Neural progenitor cell (in vitro differentiated cells): ENCODE measurements at regions not wholly inside any gene's neighbourhood (a gene's known extent, or its start where the extent isn't known, plus 50 kb on each side); places are given as distances from the start of the nearest gene placed in this dataset.

ENCODE experiments used
- DNase-seq: peaks from one replicate; pipeline ENCODE4 v3.0.0-alpha.2; 2016; ENCODE audit warnings: low spot score
- H2AFZ ChIP-seq: fragments of 200-600 bp; sonication (generic); replicated peaks from 2 replicates; pipeline ENCODE4 v1.6.1; 2016; ENCODE audit warnings: antibody characterized with exemption
- H3F3A ChIP-seq: fragments of 200-600 bp; sonication (generic); 2 replicates; pipeline ENCODE4 v1.6.1; 2016; ENCODE audit warnings: antibody characterized with exemption, low read depth
- H3K27ac ChIP-seq: fragments of 200-600 bp; sonication (generic); 2 replicates; pipeline ENCODE4 v1.5.1; 2016; ENCODE audit warnings: mild to moderate bottlenecking
- H3K27me3 ChIP-seq: fragments of 200-600 bp; sonication (generic); 2 replicates; pipeline ENCODE4 v1.6.1; 2016; ENCODE audit warnings: mild to moderate bottlenecking, moderate library complexity
- H3K36me3 ChIP-seq: fragments of 200-600 bp; sonication (generic); 2 replicates; pipeline ENCODE4 v1.5.1; 2016
- H3K4me1 ChIP-seq: fragments of 200-600 bp; sonication (generic); 2 replicates; pipeline ENCODE4 v1.6.1; 2016; ENCODE audit warnings: mixed run types
- H3K4me2 ChIP-seq: fragments of 200-600 bp; sonication (generic); 2 replicates; pipeline ENCODE4 v1.6.1; 2016
- H3K4me3 ChIP-seq: fragments of 200-600 bp; sonication (generic); 2 replicates; pipeline ENCODE4 v1.5.1; 2016
- H3K79me2 ChIP-seq: fragments of 200-600 bp; sonication (generic); 2 replicates; pipeline ENCODE4 v1.6.1; 2016; ENCODE audit warnings: low read depth
- H3K9ac ChIP-seq: fragments of 200-600 bp; sonication (generic); 2 replicates; pipeline ENCODE4 v1.6.1; 2016
- H3K9me3 ChIP-seq: fragments of 200-600 bp; sonication (generic); 2 replicates; pipeline ENCODE4 v1.5.1; 2016; ENCODE audit warnings: low read depth
- H4K20me1 ChIP-seq: fragments of 200-600 bp; sonication (generic); 2 replicates; pipeline ENCODE4 v1.6.1; 2016; ENCODE audit warnings: low read depth
- H3K27ac Mint-ChIP-seq: 3 replicates; pipeline ENCODE4 v1.8.0; 2021; ENCODE audit warnings: mixed read lengths
- H3K27me3 Mint-ChIP-seq: 2 replicates; pipeline ENCODE4 v1.8.0; 2022; ENCODE audit warnings: low read depth, mild to moderate bottlenecking, inconsistent platforms, moderate library complexity, mixed read lengths; ENCODE audit not compliant: insufficient read depth
- H3K36me3 Mint-ChIP-seq: 3 replicates; pipeline ENCODE4 v1.8.0; 2021; ENCODE audit warnings: mixed read lengths
- H3K4me1 Mint-ChIP-seq: 3 replicates; pipeline ENCODE4 v1.8.0; 2021; ENCODE audit warnings: mixed read lengths
- H3K4me3 Mint-ChIP-seq: 3 replicates; pipeline ENCODE4 v1.8.0; 2021; ENCODE audit warnings: mild to moderate bottlenecking, moderate library complexity, mixed read lengths
- H3K9me3 Mint-ChIP-seq: 3 replicates; pipeline ENCODE4 v1.8.0; 2020; ENCODE audit warnings: mixed read lengths
- CTCF ChIP-seq: fragments of 200-600 bp; sonication (generic); IDR thresholded peaks from 2 replicates; pipeline ENCODE4 v1.5.1; 2017; ENCODE audit warnings: antibody characterized with exemption, mild to moderate bottlenecking
- EZH2 ChIP-seq: fragments of 200-600 bp; sonication (generic); IDR thresholded peaks from 2 replicates; pipeline ENCODE4 v1.6.1; 2017; ENCODE audit warnings: antibody characterized with exemption, mild to moderate bottlenecking, moderate library complexity
- EZH2phosphoT487 ChIP-seq: fragments of 200-600 bp; sonication (generic); IDR thresholded peaks from 2 replicates; pipeline ENCODE4 v1.6.1; 2017; ENCODE audit warnings: antibody characterized with exemption

DNA sequence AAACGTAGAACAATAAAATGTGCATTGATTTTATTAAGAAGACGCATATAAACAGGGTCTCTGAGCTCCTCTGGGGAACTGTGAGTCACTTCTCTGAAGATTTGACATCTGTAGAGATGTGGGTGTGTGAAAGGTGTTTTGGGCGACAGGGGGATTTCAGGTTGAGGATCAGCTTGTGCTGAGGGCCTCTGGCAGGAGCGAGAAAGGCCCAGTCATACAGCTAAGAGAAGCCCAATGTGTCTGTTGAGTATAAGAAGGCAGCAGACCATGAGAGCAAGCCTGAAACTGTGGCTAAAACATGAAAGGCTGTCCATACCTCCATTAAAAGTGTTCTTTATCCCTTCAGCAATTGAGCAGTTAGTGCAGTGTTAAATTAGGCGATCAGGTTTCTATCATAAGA is 406.5 kb upstream of the MON1B start:
- no peak overlapping the region for H3K4me3 ChIP-seq
- no peaks in the 10 kb centered on the region for H3K4me1 ChIP-seq
- H3K4me2 ChIP-seq: no peak overlapping the region
- no peaks in the 10 kb centered on the region for H4K20me1 ChIP-seq
- no peak overlapping the region for H2AFZ ChIP-seq
- no peaks in the 10 kb centered on the region for H3K79me2 ChIP-seq
- Mint-ChIP-seq H3K27me3 (no peaks in the 10 kb centered on the region), H3K4me3 (no peak overlapping the region), H3K27ac (no peak overlapping the region), H3K36me3 (no peaks in the 10 kb centered on the region), H3K4me1 (no peaks in the 10 kb centered on the region), H3K9me3 (no peaks in the 10 kb centered on the region)
- no peaks in the 10 kb centered on the region for H3F3A ChIP-seq
- no peak overlapping the region for H3K9ac ChIP-seq
- TF ChIP-seq CTCF: no peak
- TF ChIP-seq EZH2: no peak
- TF ChIP-seq EZH2phosphoT487: no peak
- no peaks in the 10 kb centered on the region for H3K36me3 ChIP-seq
- no peak overlapping the region for H3K27ac ChIP-seq
- H3K27me3 ChIP-seq: no peaks in the 10 kb centered on the region
- DNase-seq: no peak
- no peaks in the 10 kb centered on the region for H3K9me3 ChIP-seq

- no peaks in the 10 kb centered on the region for H3K36me3 Mint-ChIP-seq
- no peak overlapping the region for H3K27ac Mint-ChIP-seq
- Histone ChIP-seq H3K27ac (no peak overlapping the region), H4K20me1 (no peaks in the 10 kb centered on the region), H3K27me3 (no peaks in the 10 kb centered on the region), H3K4me1 (no peaks in the 10 kb centered on the region), H3K4me2 (no peak overlapping the region), H3F3A (no peaks in the 10 kb centered on the region), H3K9ac (no peak overlapping the region), H3K4me3 (no peak overlapping the region), H3K36me3 (no peaks in the 10 kb centered on the region), H3K79me2 (no peaks in the 10 kb centered on the region), H2AFZ (no peak overlapping the region), H3K9me3 (no peaks in the 10 kb centered on the region)
- DNase-seq: no peak
- H3K4me1 Mint-ChIP-seq: no peaks in the 10 kb centered on the region
- TF ChIP-seq CTCF (no peak), EZH2phosphoT487 (no peak), EZH2 (no peak)
- no peaks in the 10 kb centered on the region for H3K27me3 Mint-ChIP-seq
- H3K4me3 Mint-ChIP-seq: no peak overlapping the region
- no peaks in the 10 kb centered on the region for H3K9me3 Mint-ChIP-seq
These were observed 403.6 kb upstream of the MON1B start for GRCh38 chr16:76787394-76787793.

GRCh38 chr16:76791151-76791550 is 399.8 kb upstream of the MON1B start:
- no peaks in the 10 kb centered on the region for H3K27me3 ChIP-seq
- H3K4me1 ChIP-seq: peaks cover 14% of the 10 kb centered on the region
- H2AFZ ChIP-seq: no peak overlapping the region
- Mint-ChIP-seq H3K36me3 (no peaks in the 10 kb centered on the region), H3K27me3 (no peaks in the 10 kb centered on the region), H3K4me1 (no peaks in the 10 kb centered on the region), H3K9me3 (no peaks in the 10 kb centered on the region), H3K4me3 (no peak overlapping the region), H3K27ac (no peak overlapping the region)
- TF ChIP-seq EZH2phosphoT487: no peak
- no peak for TF ChIP-seq EZH2
- no peak for TF ChIP-seq CTCF
- H3K4me2 ChIP-seq: no peak overlapping the region
- H3K79me2 ChIP-seq: no peaks in the 10 kb centered on the region
- no peak for DNase-seq
- H4K20me1 ChIP-seq: no peaks in the 10 kb centered on the region
- no peak overlapping the region for H3K27ac ChIP-seq
- H3K36me3 ChIP-seq: no peaks in the 10 kb centered on the region
- H3K9ac ChIP-seq: no peak overlapping the region
- H3F3A ChIP-seq: no peaks in the 10 kb centered on the region
- no peak overlapping the region for H3K4me3 ChIP-seq
- H3K9me3 ChIP-seq: no peaks in the 10 kb centered on the region

DNA sequence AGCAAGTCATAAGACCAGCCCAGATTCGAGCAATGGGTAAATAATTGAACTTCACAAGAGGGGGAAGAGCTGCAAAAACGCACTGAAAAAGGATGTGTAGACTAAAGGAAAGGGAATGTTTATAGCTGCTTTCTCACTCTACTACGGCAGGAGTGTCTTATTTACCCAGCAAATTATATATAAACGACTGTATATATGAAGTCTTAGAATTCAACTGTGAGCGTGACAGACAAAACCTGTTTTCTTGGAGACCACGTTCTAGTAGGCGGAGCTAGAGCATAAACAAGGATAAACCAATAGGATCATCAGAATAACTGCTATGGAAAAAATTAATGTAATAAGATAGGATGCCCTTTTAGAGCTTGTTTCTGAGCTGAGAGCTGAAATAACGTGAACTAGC is 394.6 kb upstream of the MON1B start:
- Histone ChIP-seq H3K27me3 (no peaks in the 10 kb centered on the region), H3K9ac (no peak overlapping the region), H3K4me3 (no peak overlapping the region), H3K27ac (no peak overlapping the region), H3K79me2 (no peaks in the 10 kb centered on the region), H3K4me2 (peak overlapping the region; percentile 22), H3K36me3 (no peaks in the 10 kb centered on the region), H3F3A (no peaks in the 10 kb centered on the region), H3K9me3 (no peaks in the 10 kb centered on the region), H3K4me1 (peaks cover 19% of the 10 kb centered on the region), H4K20me1 (no peaks in the 10 kb centered on the region), H2AFZ (peak overlapping the region; percentile 42)
- Mint-ChIP-seq H3K27ac (no peak overlapping the region), H3K27me3 (no peaks in the 10 kb centered on the region), H3K4me3 (no peak overlapping the region), H3K9me3 (no peaks in the 10 kb centered on the region), H3K36me3 (no peaks in the 10 kb centered on the region), H3K4me1 (no peaks in the 10 kb centered on the region)
- no peak for DNase-seq
- TF ChIP-seq EZH2phosphoT487: no peak
- TF ChIP-seq CTCF: no peak
- no peak for TF ChIP-seq EZH2
